ACC112 (cell line): ENCODE measurements at regions not wholly inside any gene's neighbourhood (a gene's known extent, or its start where the extent isn't known, plus 50 kb on each side); places are given as distances from the start of the nearest gene placed in this dataset.
"Not testable (repeated sequence)": the region's sequence is repeated elsewhere in the genome, so short reads cannot be mapped to it uniquely, and the experiment has no call there.

ENCODE experiments used
- H2AFZ ChIP-seq: fragments of 200-600 bp; sonication (generic); one replicate; pipeline ENCODE4 v1.6.0; 2017; ENCODE audit warnings: antibody characterized with exemption, low read length; ENCODE audit not compliant: unreplicated experiment
- H3K27ac ChIP-seq: fragments of 200-600 bp; sonication (generic); 2 replicates; pipeline ENCODE4 v1.5.1; 2014; ENCODE audit warnings: low read depth, mild to moderate bottlenecking, antibody characterized with exemption, low read length, moderate library complexity
- H3K27me3 ChIP-seq: fragments of 200-600 bp; sonication (generic); 2 replicates; pipeline ENCODE4 v1.6.1; 2014; ENCODE audit warnings: mild to moderate bottlenecking, antibody characterized with exemption, low read length, moderate library complexity, mixed read lengths; ENCODE audit not compliant: insufficient read depth
- H3K36me3 ChIP-seq: fragments of 200-600 bp; sonication (generic); 2 replicates; pipeline ENCODE4 v1.6.1; 2016; ENCODE audit warnings: mild to moderate bottlenecking, antibody characterized with exemption, low read length, moderate library complexity, mixed read lengths; ENCODE audit not compliant: insufficient read depth
- H3K4me1 ChIP-seq: fragments of 200-600 bp; sonication (generic); one replicate; pipeline ENCODE4 v1.6.1; 2016; ENCODE audit warnings: low read length, mixed read lengths; ENCODE audit not compliant: insufficient read depth, unreplicated experiment, control insufficient read depth
- H3K4me3 ChIP-seq: fragments of 200-600 bp; sonication (generic); 2 replicates; pipeline ENCODE4 v1.5.1; 2014; ENCODE audit warnings: mild to moderate bottlenecking, low read depth, low read length
- H3K79me2 ChIP-seq: fragments of 200-600 bp; sonication (generic); one replicate; pipeline ENCODE4 v1.6.0; 2016; ENCODE audit warnings: low read length; ENCODE audit not compliant: control insufficient read depth, unreplicated experiment, insufficient read depth

GRCh38 chr13:31605076-31605860 lies 134.1 kb upstream of the RXFP2 start:
- H3K4me1 ChIP-seq, result no peaks in the 10 kb centered on the region
- H3K4me3 ChIP-seq, result no peak overlapping the region
- H2AFZ ChIP-seq, result no peak overlapping the region
- no peaks in the 10 kb centered on the region for H3K27me3 ChIP-seq
- no peaks in the 10 kb centered on the region for H3K36me3 ChIP-seq
- H3K27ac ChIP-seq, result no peak overlapping the region
- H3K79me2 ChIP-seq, result no peaks in the 10 kb centered on the region

GRCh38 chr13:31607531-31607930 lies 131.8 kb upstream of the RXFP2 start:
- not testable (repeated sequence) for H3K4me1 ChIP-seq, H3K27ac ChIP-seq, H3K79me2 ChIP-seq, H2AFZ ChIP-seq, H3K36me3 ChIP-seq, H3K4me3 ChIP-seq, H3K27me3 ChIP-seq

- not testable (repeated sequence) for H3K4me3 ChIP-seq
These were observed 130.5 kb upstream of the RXFP2 start for GRCh38 chr13:31608780-31609179.

GRCh38 chr13:31610270-31610998 lies 128.9 kb upstream of the RXFP2 start:
- no peak overlapping the region for H2AFZ ChIP-seq
- no peaks in the 10 kb centered on the region for H3K4me1 ChIP-seq
- H3K27ac ChIP-seq, result no peak overlapping the region
- no peaks in the 10 kb centered on the region for H3K79me2 ChIP-seq
- H3K4me3 ChIP-seq, result no peak overlapping the region
- no peaks in the 10 kb centered on the region for H3K27me3 ChIP-seq
- no peaks in the 10 kb centered on the region for H3K36me3 ChIP-seq

More at GRCh38 chr13:31608780-31609179, 130.5 kb upstream of the RXFP2 start:
- H3K27me3 ChIP-seq, H2AFZ ChIP-seq, H3K36me3 ChIP-seq, H3K79me2 ChIP-seq, H3K27ac ChIP-seq, H3K4me1 ChIP-seq: not testable (repeated sequence)

- H3K79me2 ChIP-seq, result no peaks in the 10 kb centered on the region
- H3K36me3 ChIP-seq, result no peaks in the 10 kb centered on the region
- H3K27me3 ChIP-seq, result no peaks in the 10 kb centered on the region
- no peaks in the 10 kb centered on the region for H3K4me1 ChIP-seq
- H2AFZ ChIP-seq, result no peak overlapping the region
- no peak overlapping the region for H3K4me3 ChIP-seq
- no peak overlapping the region for H3K27ac ChIP-seq
These were observed 128.1 kb upstream of the RXFP2 start for GRCh38 chr13:31611214-31611613.

GRCh38 chr13:31614073-31614472 lies 125.3 kb upstream of the RXFP2 start:
- Histone ChIP-seq H2AFZ (no peak overlapping the region), H3K4me3 (no peak overlapping the region), H3K27ac (no peak overlapping the region), H3K79me2 (no peaks in the 10 kb centered on the region), H3K36me3 (no peaks in the 10 kb centered on the region), H3K4me1 (no peaks in the 10 kb centered on the region), H3K27me3 (no peaks in the 10 kb centered on the region)

GRCh38 chr13:31614704-31615103 lies 124.6 kb upstream of the RXFP2 start:
- Histone ChIP-seq H3K4me3 (no peak overlapping the region), H3K4me1 (no peaks in the 10 kb centered on the region), H3K36me3 (no peaks in the 10 kb centered on the region), H2AFZ (no peak overlapping the region), H3K79me2 (no peaks in the 10 kb centered on the region), H3K27ac (no peak overlapping the region), H3K27me3 (no peaks in the 10 kb centered on the region)

- H2AFZ ChIP-seq, result peak overlapping the region; percentile 41
- no peaks in the 10 kb centered on the region for H3K36me3 ChIP-seq
- no peaks in the 10 kb centered on the region for H3K79me2 ChIP-seq
- no peaks in the 10 kb centered on the region for H3K27me3 ChIP-seq
- no peak overlapping the region for H3K27ac ChIP-seq
- H3K4me3 ChIP-seq, result no peak overlapping the region
- peaks cover 50% of the 10 kb centered on the region for H3K4me1 ChIP-seq
These were observed 114.2 kb upstream of the RXFP2 start for GRCh38 chr13:31625115-31625514.

- no peaks in the 10 kb centered on the region for H3K36me3 ChIP-seq
- H3K4me3 ChIP-seq, result peak overlapping the region; percentile 6; the same call in 1 of the 2 replicates
- no peaks in the 10 kb centered on the region for H3K79me2 ChIP-seq
- H2AFZ ChIP-seq, result no peak overlapping the region
- no peaks in the 10 kb centered on the region for H3K27me3 ChIP-seq
- H3K27ac ChIP-seq, result peak overlapping the region; percentile 34
- peaks cover 56% of the 10 kb centered on the region for H3K4me1 ChIP-seq
These were observed 112.1 kb upstream of the RXFP2 start for GRCh38 chr13:31627097-31627845.

- H3K4me3 ChIP-seq, result peak overlapping the region; percentile 15; the same call in 1 of the 2 replicates
- peaks cover 56% of the 10 kb centered on the region for H3K4me1 ChIP-seq
- H3K79me2 ChIP-seq, result no peaks in the 10 kb centered on the region
- no peaks in the 10 kb centered on the region for H3K27me3 ChIP-seq
- peak overlapping the region; percentile 77 for H2AFZ ChIP-seq
- H3K27ac ChIP-seq, result peak overlapping the region; percentile 65
- no peaks in the 10 kb centered on the region for H3K36me3 ChIP-seq
These were observed 110.1 kb upstream of the RXFP2 start for GRCh38 chr13:31629085-31629780.
